ENCODE measurements at regions not wholly inside any gene's neighbourhood (a gene's known extent, or its start where the extent isn't known, plus 50 kb on each side); places are given as distances from the start of the nearest gene placed in this dataset.

GRCh38 chr3:68019876-68020275 is 365.5 kb upstream of the SUCLG2 start:
- Histone ChIP-seq H3K9ac (ENCODE audit: low read depth, low read length, poor library complexity, severe bottlenecking) (no peak overlapping the region), H3K9me2 (replicated peaks; ENCODE audit: low read depth, low read length) (no peaks in the 10 kb centered on the region), H3K79me2 (ENCODE audit: insufficient read depth, low read length) (no peaks in the 10 kb centered on the region), H3K4me1 (ENCODE audit: insufficient read depth, low read length, poor library complexity, severe bottlenecking) (no peaks in the 10 kb centered on the region), H3K36me3 (ENCODE audit: insufficient read depth, low read length) (no peaks in the 10 kb centered on the region), H3K4me3 (ENCODE audit: low read length, poor library complexity, severe bottlenecking) (no peak overlapping the region), H3K27me3 (ENCODE audit: insufficient read depth, low read length, poor library complexity, severe bottlenecking) (no peaks in the 10 kb centered on the region), H3K4me2 (ENCODE audit: low read depth, low read length, poor library complexity, severe bottlenecking) (no peak overlapping the region), H3F3A (ENCODE audit: low read depth) (no peaks in the 10 kb centered on the region), H4K20me1 (ENCODE audit: insufficient read depth, low read length, poor library complexity, severe bottlenecking) (no peaks in the 10 kb centered on the region), H2AFZ (ENCODE audit: low read length) (no peak overlapping the region), H3K9me3 (ENCODE audit: insufficient read depth, low read depth, low read length) (no peaks in the 10 kb centered on the region; the same call in 1 of the 2 replicates)
- TF ChIP-seq EZH2phosphoT487 (IDR thresholded peaks at IDR 0.05; ENCODE audit: borderline replicate concordance) (no peak), CTCF (conservative IDR thresholded peaks at IDR 0.05; ENCODE audit: low read length) (no peak)

- H2AFZ ChIP-seq (ENCODE audit: low read length), result no peak overlapping the region
- no peak overlapping the region for H3K4me2 ChIP-seq (ENCODE audit: low read depth, low read length, poor library complexity, severe bottlenecking)
- H3K79me2 ChIP-seq (ENCODE audit: insufficient read depth, low read length), result no peaks in the 10 kb centered on the region
- H3K4me3 ChIP-seq (ENCODE audit: low read length, poor library complexity, severe bottlenecking), result no peak overlapping the region
- TF ChIP-seq CTCF (conservative IDR thresholded peaks at IDR 0.05; ENCODE audit: low read length), result no peak
- no peak for TF ChIP-seq EZH2phosphoT487 (IDR thresholded peaks at IDR 0.05; ENCODE audit: borderline replicate concordance)
- H3K27me3 ChIP-seq (ENCODE audit: insufficient read depth, low read length, poor library complexity, severe bottlenecking), result no peaks in the 10 kb centered on the region
- no peaks in the 10 kb centered on the region for H3F3A ChIP-seq (ENCODE audit: low read depth)
- no peaks in the 10 kb centered on the region for H3K36me3 ChIP-seq (ENCODE audit: insufficient read depth, low read length)
- H4K20me1 ChIP-seq (ENCODE audit: insufficient read depth, low read length, poor library complexity, severe bottlenecking), result no peaks in the 10 kb centered on the region
- H3K9ac ChIP-seq (ENCODE audit: low read depth, low read length, poor library complexity, severe bottlenecking), result no peak overlapping the region
- no peaks in the 10 kb centered on the region; the same call in 1 of the 2 replicates for H3K9me3 ChIP-seq (ENCODE audit: insufficient read depth, low read depth, low read length)
- no peaks in the 10 kb centered on the region for H3K9me2 ChIP-seq (replicated peaks; ENCODE audit: low read depth, low read length)
- no peaks in the 10 kb centered on the region for H3K4me1 ChIP-seq (ENCODE audit: insufficient read depth, low read length, poor library complexity, severe bottlenecking)
These were observed 363.9 kb upstream of the SUCLG2 start for GRCh38 chr3:68018275-68018674.

GRCh38 chr3:68017069-68017468 is 362.7 kb upstream of the SUCLG2 start:
- H4K20me1 ChIP-seq (ENCODE audit: insufficient read depth, low read length, poor library complexity, severe bottlenecking), result no peaks in the 10 kb centered on the region
- H3K36me3 ChIP-seq (ENCODE audit: insufficient read depth, low read length), result no peaks in the 10 kb centered on the region
- H3K9me2 ChIP-seq (replicated peaks; ENCODE audit: low read depth, low read length), result no peaks in the 10 kb centered on the region
- H3K4me3 ChIP-seq (ENCODE audit: low read length, poor library complexity, severe bottlenecking), result no peak overlapping the region
- H3K9ac ChIP-seq (ENCODE audit: low read depth, low read length, poor library complexity, severe bottlenecking), result no peak overlapping the region
- no peaks in the 10 kb centered on the region for H3K79me2 ChIP-seq (ENCODE audit: insufficient read depth, low read length)
- no peak overlapping the region for H2AFZ ChIP-seq (ENCODE audit: low read length)
- H3K9me3 ChIP-seq (ENCODE audit: insufficient read depth, low read depth, low read length), result no peaks in the 10 kb centered on the region
- no peaks in the 10 kb centered on the region for H3F3A ChIP-seq (ENCODE audit: low read depth)
- no peak overlapping the region for H3K4me2 ChIP-seq (ENCODE audit: low read depth, low read length, poor library complexity, severe bottlenecking)
- no peaks in the 10 kb centered on the region for H3K4me1 ChIP-seq (ENCODE audit: insufficient read depth, low read length, poor library complexity, severe bottlenecking)
- no peak for TF ChIP-seq EZH2phosphoT487 (IDR thresholded peaks at IDR 0.05; ENCODE audit: borderline replicate concordance)
- no peak; the same call in 1 of the 2 replicates for TF ChIP-seq CTCF (conservative IDR thresholded peaks at IDR 0.05; ENCODE audit: low read length)
- no peaks in the 10 kb centered on the region for H3K27me3 ChIP-seq (ENCODE audit: insufficient read depth, low read length, poor library complexity, severe bottlenecking)
